ENCODE measurements at regions not wholly inside any gene's neighbourhood (a gene's known extent, or its start where the extent isn't known, plus 50 kb on each side); places are given as distances from the start of the nearest gene placed in this dataset.

GRCh38 chr2:184540246-184540789 is 58.0 kb upstream of the ZNF804A start:
- TF ChIP-seq RAD21 (IDR thresholded peaks at IDR 0.05; ENCODE audit: low read length) (no peak), CTCF (IDR thresholded peaks at IDR 0.05) (no peak), POLR2AphosphoS5 (IDR thresholded peaks at IDR 0.05; ENCODE audit: low read depth, low read length) (no peak)

All from SK-N-SH (cell line).